ENCODE measurements at regions not wholly inside any gene's neighbourhood (a gene's known extent, or its start where the extent isn't known, plus 50 kb on each side); places are given as distances from the start of the nearest gene placed in this dataset.

GRCh38 chr4:126702747-126703146 lies 930.0 kb upstream of the INTU start:
- H3K4me3 ChIP-seq (ENCODE audit: low read depth, low read length) = no peak overlapping the region
- DNase-seq (ENCODE audit: low read depth) = no peak
- TF ChIP-seq CTCF (conservative IDR thresholded peaks at IDR 0.05; ENCODE audit: low read depth, low read length) = no peak

DNA sequence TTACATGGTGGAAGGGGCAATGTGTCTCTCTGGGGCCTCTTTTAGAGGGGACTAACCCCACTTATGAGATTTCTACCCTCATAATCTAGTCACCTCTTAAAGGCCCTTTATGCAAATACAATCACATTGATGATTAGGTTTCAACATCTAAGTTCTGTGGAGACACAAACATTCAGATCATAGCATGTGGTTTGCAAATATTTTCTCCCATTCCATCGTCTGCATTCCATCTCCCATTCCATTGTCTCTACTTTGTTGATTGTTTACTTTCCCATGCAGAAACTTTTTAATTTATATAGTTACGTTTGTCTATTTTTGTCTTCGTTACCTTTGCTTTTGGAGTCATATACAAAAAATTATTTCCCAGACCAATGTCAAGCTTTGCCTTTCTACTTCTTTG lies 927.5 kb upstream of the INTU start:
- H3K4me3 ChIP-seq (ENCODE audit: low read depth, low read length) = no peak overlapping the region
- TF ChIP-seq CTCF (conservative IDR thresholded peaks at IDR 0.05; ENCODE audit: low read depth, low read length) = no peak
- DNase-seq (ENCODE audit: low read depth) = no peak

DNA sequence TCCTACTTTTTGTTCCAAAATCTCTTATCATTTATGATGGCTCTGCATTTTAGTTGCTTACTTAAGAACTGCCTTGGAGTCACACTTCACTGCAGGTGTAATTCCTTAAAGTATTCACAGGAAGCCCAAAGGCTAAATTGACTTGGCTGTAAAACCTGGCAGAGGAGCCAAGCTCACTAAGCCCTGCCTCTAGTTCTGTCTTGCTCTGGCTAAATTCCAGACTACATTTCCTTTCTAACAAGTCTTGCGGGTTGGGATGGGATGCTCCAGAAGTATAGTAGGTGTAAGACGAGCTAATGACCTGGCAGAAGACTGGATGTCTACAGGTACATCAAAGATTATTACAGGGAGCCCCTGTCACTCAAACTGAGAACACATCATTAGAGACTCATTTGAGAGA lies 924.0 kb upstream of the INTU start:
- DNase-seq (ENCODE audit: low read depth) = no peak
- TF ChIP-seq CTCF (conservative IDR thresholded peaks at IDR 0.05; ENCODE audit: low read depth, low read length) = no peak
- H3K4me3 ChIP-seq (ENCODE audit: low read depth, low read length) = no peak overlapping the region

GRCh38 chr4:126710935-126711334 lies 921.8 kb upstream of the INTU start:
- no peak overlapping the region for H3K4me3 ChIP-seq (ENCODE audit: low read depth, low read length)
- no peak for TF ChIP-seq CTCF (conservative IDR thresholded peaks at IDR 0.05; ENCODE audit: low read depth, low read length)
- no peak for DNase-seq (ENCODE audit: low read depth)

DNA sequence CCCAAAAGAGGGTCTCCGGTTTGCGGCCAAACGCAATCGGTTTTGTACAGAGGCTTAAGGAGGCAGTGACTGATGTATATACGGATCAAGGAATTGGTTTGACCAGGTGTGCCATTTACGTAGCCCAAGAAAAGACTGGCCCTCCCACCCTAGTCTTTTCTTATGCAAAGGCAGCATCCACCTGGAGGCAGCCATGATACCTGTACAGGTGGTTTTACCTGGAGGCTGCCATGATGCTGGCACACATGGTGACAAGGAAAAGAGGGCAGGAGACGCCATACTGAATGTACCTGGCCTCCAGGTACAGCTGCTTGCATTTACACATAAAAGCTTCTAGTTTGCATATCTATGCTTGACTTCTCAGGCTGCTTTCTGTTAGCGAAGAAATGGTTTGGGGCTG lies 917.7 kb upstream of the INTU start:
- DNase-seq (ENCODE audit: low read depth) = no peak
- TF ChIP-seq CTCF (conservative IDR thresholded peaks at IDR 0.05; ENCODE audit: low read depth, low read length) = no peak
- no peak overlapping the region for H3K4me3 ChIP-seq (ENCODE audit: low read depth, low read length)

DNA sequence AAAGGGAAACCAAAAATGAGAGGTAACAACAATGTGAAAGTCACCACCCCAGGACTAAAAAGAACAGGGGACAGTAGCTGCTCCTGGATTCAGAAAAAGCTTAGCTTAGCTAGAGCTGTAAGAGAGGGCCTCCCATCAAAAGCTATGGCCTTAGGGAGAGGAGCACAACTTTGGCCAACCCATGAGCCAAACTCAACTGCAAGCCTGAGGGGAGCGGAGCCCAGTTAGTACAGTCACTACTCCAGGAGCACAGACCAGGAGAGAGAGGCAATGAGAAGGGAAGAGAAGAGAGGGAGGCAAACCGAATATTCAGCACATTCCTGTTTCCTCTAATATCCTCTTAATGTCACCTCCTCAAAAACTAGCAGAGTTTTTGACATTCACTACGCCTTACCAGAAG lies 917.1 kb upstream of the INTU start:
- no peak for DNase-seq (ENCODE audit: low read depth)
- TF ChIP-seq CTCF (conservative IDR thresholded peaks at IDR 0.05; ENCODE audit: low read depth, low read length) = no peak
- no peak overlapping the region for H3K4me3 ChIP-seq (ENCODE audit: low read depth, low read length)

- H3K4me3 ChIP-seq (ENCODE audit: low read depth, low read length) = no peak overlapping the region
- no peak for DNase-seq (ENCODE audit: low read depth)
- no peak for TF ChIP-seq CTCF (conservative IDR thresholded peaks at IDR 0.05; ENCODE audit: low read depth, low read length)
These were observed 914.6 kb upstream of the INTU start for GRCh38 chr4:126718136-126718535.
